Panc1 (cell line): ENCODE measurements at regions not wholly inside any gene's neighbourhood (a gene's known extent, or its start where the extent isn't known, plus 50 kb on each side); places are given as distances from the start of the nearest gene placed in this dataset.

ENCODE experiments used
- ATAC-seq: fragments of 200-7000 bp; cut with Tn5 transposase; 2 replicates; pipeline ENCODE4 v1.9.1; 2020; ENCODE audit warnings: mild to moderate bottlenecking, moderate library complexity
- BruUV-seq: library from RNA; stranded (reverse); fragments of 400-500 nt; replicated peaks from 2 replicates; lab custom pipeline; 2021; lab: Mats Ljungman, UMichigan
- CTCF ChIA-PET: fragments of 300-600 bp; sonication (Branson Sonifier 250); formaldehyde crosslinking; loops from one replicate; lab custom pipeline; 2022; ENCODE audit warnings: antibody characterized with exemption; lab: Charles Lee
- POLR2A ChIA-PET: fragments of 300-600 bp; sonication (Branson Sonifier 250); formaldehyde crosslinking; loops from one replicate; lab custom pipeline; 2022; ENCODE audit warnings: antibody characterized with exemption; lab: Charles Lee
- DNase-seq: peaks from one replicate; pipeline ENCODE4 v3.0.0-alpha.2; 2010; ENCODE audit warnings: low read depth, low spot score
- H3K27ac ChIP-seq: 2 replicates; pipeline ENCODE4 v1.5.1; 2011; ENCODE audit warnings: mild to moderate bottlenecking, low read length, inconsistent platforms
- H3K27me3 ChIP-seq: fragments of 200-500 bp; sonication (Bioruptor generic); 2 replicates; pipeline ENCODE4 v1.6.0; 2014; ENCODE audit warnings: low read length, inconsistent platforms; ENCODE audit not compliant: control insufficient read depth, insufficient read depth
- H3K36me3 ChIP-seq: fragments of 200-500 bp; sonication (Bioruptor generic); 2 replicates; pipeline ENCODE4 v1.5.1; 2014; ENCODE audit warnings: inconsistent platforms, mild to moderate bottlenecking, low read length, moderate library complexity; ENCODE audit not compliant: control insufficient read depth, insufficient read depth
- H3K4me1 ChIP-seq: 2 replicates; pipeline ENCODE4 v1.5.1; 2011; ENCODE audit warnings: inconsistent platforms, mild to moderate bottlenecking, low read length, moderate library complexity; ENCODE audit not compliant: control insufficient read depth, insufficient read depth
- H3K4me3 ChIP-seq, 2 experiments: 2 replicates each; pipeline ENCODE4 v1.5.1; 2011 to 2012; ENCODE audit warnings: low read depth in 2 of 2, low read length in 2 of 2, mild to moderate bottlenecking in 2 of 2, inconsistent platforms in 1 of 2, moderate library complexity in 1 of 2
- H3K9me3 ChIP-seq: fragments of 200-500 bp; sonication (Bioruptor generic); 2 replicates; pipeline ENCODE4 v1.5.1; 2014; ENCODE audit warnings: low read depth, mild to moderate bottlenecking, inconsistent platforms, low read length, moderate library complexity; ENCODE audit not compliant: control insufficient read depth, insufficient read depth
- POLR2AphosphoS5 ChIP-seq: IDR thresholded peaks from 2 replicates; pipeline ENCODE4 v1.6.1; 2012; ENCODE audit warnings: mild to moderate bottlenecking, low read depth, low read length, moderate library complexity
- SIN3A ChIP-seq: IDR thresholded peaks from 2 replicates; pipeline ENCODE4 v1.6.1; 2012; ENCODE audit warnings: low read depth, mild to moderate bottlenecking, low read length, moderate library complexity, borderline replicate concordance; ENCODE audit not compliant: insufficient read depth
- TCF7L2 ChIP-seq: IDR thresholded peaks from 2 replicates; pipeline ENCODE4 v1.6.1; 2011; ENCODE audit warnings: mild to moderate bottlenecking, low read depth, low read length, inconsistent platforms
- in situ Hi-C: cut with HindIII; loops from 2 replicates; pipeline ENCODE4 v1.10.0; 2016; ENCODE audit warnings: low sequenced_read_pairs, low pct_unique_long_range_greater_than_20kb
- intact Hi-C: fragments of 100-400 bp; cut with micrococcal nuclease; formaldehyde crosslinking; loops from one replicate; pipeline ENCODE4 v1.10.0; 2022; ENCODE audit not compliant: unreplicated experiment
- TF ChIP-seq, protein P1 (sequence below), 2 experiments: IDR thresholded peaks; 2 replicates each; pipeline ENCODE4 v1.6.1; 2011 to 2012; ENCODE audit warnings: low read depth in 2 of 2, control low read depth in 1 of 2, low read length in 1 of 2, mild to moderate bottlenecking in 1 of 2, moderate library complexity in 1 of 2; ENCODE audit not compliant: insufficient read depth in 1 of 2
- TF ChIP-seq, protein P2 (sequence below): fragments of 450-650 bp; IDR thresholded peaks from 2 replicates; pipeline ENCODE4 v1.5.1; 2017; ENCODE audit warnings: mild to moderate bottlenecking

DNA sequence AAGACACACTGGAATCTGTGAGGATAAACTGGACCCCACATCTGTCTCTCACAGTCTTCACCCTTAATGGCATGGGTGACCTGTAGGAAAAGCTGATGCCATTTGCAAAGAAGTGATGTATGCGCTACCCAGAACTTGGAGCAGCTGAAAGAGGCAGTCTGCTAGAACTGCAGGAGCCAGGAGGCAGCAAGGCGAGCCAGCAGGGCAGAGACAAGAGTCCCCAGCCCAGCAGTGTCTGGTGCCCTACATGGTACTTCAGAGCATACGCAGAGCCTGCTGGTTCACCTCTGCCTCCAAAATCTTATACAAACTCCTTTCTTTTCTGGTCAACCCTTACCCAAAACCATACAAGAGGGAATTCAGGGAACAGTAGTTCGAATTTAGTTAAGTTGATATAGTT, 683.1 kb upstream of the RAB6C start:
- no peak for DNase-seq
- Histone ChIP-seq H3K4me3 (no peak overlapping the region), H3K27me3 (no peaks in the 10 kb centered on the region), H3K36me3 (no peaks in the 10 kb centered on the region), H3K4me1 (no peaks in the 10 kb centered on the region), H3K9me3 (no peaks in the 10 kb centered on the region), H3K27ac (no peak overlapping the region)
- intact Hi-C loops (no loop called here), in situ Hi-C loops (no loop called here)
- TF ChIP-seq, protein P1, sequence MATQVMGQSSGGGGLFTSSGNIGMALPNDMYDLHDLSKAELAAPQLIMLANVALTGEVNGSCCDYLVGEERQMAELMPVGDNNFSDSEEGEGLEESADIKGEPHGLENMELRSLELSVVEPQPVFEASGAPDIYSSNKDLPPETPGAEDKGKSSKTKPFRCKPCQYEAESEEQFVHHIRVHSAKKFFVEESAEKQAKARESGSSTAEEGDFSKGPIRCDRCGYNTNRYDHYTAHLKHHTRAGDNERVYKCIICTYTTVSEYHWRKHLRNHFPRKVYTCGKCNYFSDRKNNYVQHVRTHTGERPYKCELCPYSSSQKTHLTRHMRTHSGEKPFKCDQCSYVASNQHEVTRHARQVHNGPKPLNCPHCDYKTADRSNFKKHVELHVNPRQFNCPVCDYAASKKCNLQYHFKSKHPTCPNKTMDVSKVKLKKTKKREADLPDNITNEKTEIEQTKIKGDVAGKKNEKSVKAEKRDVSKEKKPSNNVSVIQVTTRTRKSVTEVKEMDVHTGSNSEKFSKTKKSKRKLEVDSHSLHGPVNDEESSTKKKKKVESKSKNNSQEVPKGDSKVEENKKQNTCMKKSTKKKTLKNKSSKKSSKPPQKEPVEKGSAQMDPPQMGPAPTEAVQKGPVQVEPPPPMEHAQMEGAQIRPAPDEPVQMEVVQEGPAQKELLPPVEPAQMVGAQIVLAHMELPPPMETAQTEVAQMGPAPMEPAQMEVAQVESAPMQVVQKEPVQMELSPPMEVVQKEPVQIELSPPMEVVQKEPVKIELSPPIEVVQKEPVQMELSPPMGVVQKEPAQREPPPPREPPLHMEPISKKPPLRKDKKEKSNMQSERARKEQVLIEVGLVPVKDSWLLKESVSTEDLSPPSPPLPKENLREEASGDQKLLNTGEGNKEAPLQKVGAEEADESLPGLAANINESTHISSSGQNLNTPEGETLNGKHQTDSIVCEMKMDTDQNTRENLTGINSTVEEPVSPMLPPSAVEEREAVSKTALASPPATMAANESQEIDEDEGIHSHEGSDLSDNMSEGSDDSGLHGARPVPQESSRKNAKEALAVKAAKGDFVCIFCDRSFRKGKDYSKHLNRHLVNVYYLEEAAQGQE (IDR thresholded peaks at IDR 0.05; ENCODE audit: insufficient read depth in 1 of 2, low read depth in 2 of 2, low read length in 1 of 2): no peak
- no peak for TF ChIP-seq TCF7L2
- no peak for TF ChIP-seq SIN3A
- no peak for ATAC-seq
- no TSS peak for BruUV-seq
- POLR2A ChIA-PET: no interaction called here
- CTCF ChIA-PET: no interaction called here

DNA sequence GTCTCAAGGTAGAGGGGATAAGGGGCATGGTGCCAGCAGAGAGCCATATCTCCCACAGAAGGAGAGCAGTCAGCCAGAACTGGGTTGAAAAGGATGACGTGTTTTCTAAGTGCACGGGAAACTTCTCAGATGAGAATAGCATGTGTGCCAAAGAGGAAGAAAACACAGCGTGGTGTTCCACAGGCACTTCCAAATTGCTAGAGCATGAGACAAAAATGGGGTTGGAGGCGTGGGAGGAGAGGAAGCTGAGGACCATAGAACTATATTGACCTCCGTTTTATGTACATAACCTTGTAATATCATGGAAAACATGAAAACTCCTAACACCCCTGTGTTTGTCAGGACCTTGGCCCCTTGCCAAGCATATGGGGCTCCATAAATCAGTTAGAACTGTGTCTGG, 682.7 kb upstream of the RAB6C start:
- no peak overlapping the region for H3K4me3 ChIP-seq
- in situ Hi-C loops: no loop called here
- H3K27me3 ChIP-seq: no peaks in the 10 kb centered on the region
- no peaks in the 10 kb centered on the region for H3K36me3 ChIP-seq
- DNase-seq (no peak), ATAC-seq (no peak)
- ChIA-PET POLR2A (no interaction called here), CTCF (no interaction called here)
- no peaks in the 10 kb centered on the region for H3K4me1 ChIP-seq
- BruUV-seq: no TSS peak
- intact Hi-C loops: no loop called here
- H3K9me3 ChIP-seq: no peaks in the 10 kb centered on the region
- H3K27ac ChIP-seq: no peak overlapping the region
- TF ChIP-seq, protein P2, sequence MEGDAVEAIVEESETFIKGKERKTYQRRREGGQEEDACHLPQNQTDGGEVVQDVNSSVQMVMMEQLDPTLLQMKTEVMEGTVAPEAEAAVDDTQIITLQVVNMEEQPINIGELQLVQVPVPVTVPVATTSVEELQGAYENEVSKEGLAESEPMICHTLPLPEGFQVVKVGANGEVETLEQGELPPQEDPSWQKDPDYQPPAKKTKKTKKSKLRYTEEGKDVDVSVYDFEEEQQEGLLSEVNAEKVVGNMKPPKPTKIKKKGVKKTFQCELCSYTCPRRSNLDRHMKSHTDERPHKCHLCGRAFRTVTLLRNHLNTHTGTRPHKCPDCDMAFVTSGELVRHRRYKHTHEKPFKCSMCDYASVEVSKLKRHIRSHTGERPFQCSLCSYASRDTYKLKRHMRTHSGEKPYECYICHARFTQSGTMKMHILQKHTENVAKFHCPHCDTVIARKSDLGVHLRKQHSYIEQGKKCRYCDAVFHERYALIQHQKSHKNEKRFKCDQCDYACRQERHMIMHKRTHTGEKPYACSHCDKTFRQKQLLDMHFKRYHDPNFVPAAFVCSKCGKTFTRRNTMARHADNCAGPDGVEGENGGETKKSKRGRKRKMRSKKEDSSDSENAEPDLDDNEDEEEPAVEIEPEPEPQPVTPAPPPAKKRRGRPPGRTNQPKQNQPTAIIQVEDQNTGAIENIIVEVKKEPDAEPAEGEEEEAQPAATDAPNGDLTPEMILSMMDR: no peak
- TF ChIP-seq, protein P1 (IDR thresholded peaks at IDR 0.05; ENCODE audit: insufficient read depth in 1 of 2, low read depth in 2 of 2, low read length in 1 of 2): no peak
- TF ChIP-seq POLR2AphosphoS5 (no peak), SIN3A (no peak)
